ENCODE measurements at regions not wholly inside any gene's neighbourhood (a gene's known extent, or its start where the extent isn't known, plus 50 kb on each side); places are given as distances from the start of the nearest gene placed in this dataset.
"Not testable (repeated sequence)": the region's sequence is repeated elsewhere in the genome, so short reads cannot be mapped to it uniquely, and the experiment has no call there.

- DNase-seq, result no peak
Observed at GRCh38 chr13:79908381-79908780, 427.4 kb downstream of the NDFIP2 start.

- DNase-seq, result no peak
Observed at GRCh38 chr13:79907527-79907926, 426.6 kb downstream of the NDFIP2 start.

- DNase-seq, result no peak
Observed at GRCh38 chr13:79906345-79906744, 425.4 kb downstream of the NDFIP2 start.

- no peak for DNase-seq
Observed at GRCh38 chr13:79905018-79905417, 424.1 kb downstream of the NDFIP2 start.

GRCh38 chr13:79904581-79904980 is 423.6 kb downstream of the NDFIP2 start:
- DNase-seq, result no peak

- no peak for DNase-seq
Observed at GRCh38 chr13:79901336-79901735, 420.4 kb downstream of the NDFIP2 start.

- DNase-seq, result no peak
Observed at GRCh38 chr13:79900356-79900755, 419.4 kb downstream of the NDFIP2 start.

- no peak for DNase-seq
Observed at GRCh38 chr13:79898996-79899395, 418.0 kb downstream of the NDFIP2 start.

GRCh38 chr13:79898202-79898826 is 417.4 kb downstream of the NDFIP2 start:
- DNase-seq, result no peak

- no peak for DNase-seq
Observed at GRCh38 chr13:79896851-79897250, 415.9 kb downstream of the NDFIP2 start.

- no peak for DNase-seq
Observed at GRCh38 chr13:79895416-79895815, 414.5 kb downstream of the NDFIP2 start.

- DNase-seq, result not testable (repeated sequence)
Observed at GRCh38 chr13:79887278-79887677, 406.3 kb downstream of the NDFIP2 start.

GRCh38 chr13:79886601-79887000 is 405.6 kb downstream of the NDFIP2 start:
- DNase-seq, result no peak

- DNase-seq, result no peak
Observed at GRCh38 chr13:79884890-79885289, 403.9 kb downstream of the NDFIP2 start.

GRCh38 chr13:79883216-79883615 is 402.3 kb downstream of the NDFIP2 start:
- no peak for DNase-seq

- DNase-seq, result no peak
Observed at GRCh38 chr13:79880818-79881217, 399.9 kb downstream of the NDFIP2 start.

GRCh38 chr13:79874396-79875360 is 393.7 kb downstream of the NDFIP2 start:
- DNase-seq, result no peak

GRCh38 chr13:79871594-79871993 is 390.6 kb downstream of the NDFIP2 start:
- no peak for DNase-seq

- DNase-seq, result no peak
Observed at GRCh38 chr13:79870766-79871165, 389.8 kb downstream of the NDFIP2 start.

GRCh38 chr13:79870123-79870522 is 389.2 kb downstream of the NDFIP2 start:
- DNase-seq, result peak; percentile 44

- no peak for DNase-seq
Observed at GRCh38 chr13:79869326-79869725, 388.4 kb downstream of the NDFIP2 start.

- no peak for DNase-seq
Observed at GRCh38 chr13:79867254-79867653, 386.3 kb downstream of the NDFIP2 start.

GRCh38 chr13:79866436-79866835 is 385.5 kb downstream of the NDFIP2 start:
- peak; percentile 13 for DNase-seq

- no peak for DNase-seq
Observed at GRCh38 chr13:79862515-79862914, 381.6 kb downstream of the NDFIP2 start.
